Fibroblast of lung (primary cell): ENCODE measurements at regions not wholly inside any gene's neighbourhood (a gene's known extent, or its start where the extent isn't known, plus 50 kb on each side); places are given as distances from the start of the nearest gene placed in this dataset.

Experiments
- CTCF ChIP-seq, 2 donors: IDR thresholded peaks in 1 of 2; conservative IDR thresholded peaks in 1 of 2; 1 replicate in 1 of 2; 2 replicates in 1 of 2; pipeline ENCODE4 v1.5.1; 2011 to 2012; ENCODE audit warnings: low read length in 2 of 2, control low read depth in 1 of 2, inconsistent platforms in 1 of 2, low read depth in 1 of 2, mild to moderate bottlenecking in 1 of 2
- EZH2 ChIP-seq: IDR thresholded peaks from 2 replicates; pipeline ENCODE4 v1.5.1; 2012; ENCODE audit warnings: low read length, control low read depth, mild to moderate bottlenecking; ENCODE audit errors: missing control alignments

GRCh38 chr6:168773788-168774187 lies 332.8 kb downstream of the SMOC2 start:
- TF ChIP-seq CTCF (conservative IDR thresholded peaks at IDR 0.05 in 1 of 2, IDR thresholded peaks at IDR 0.05 in 1 of 2; ENCODE audit: low read depth in 1 of 2, low read length in 2 of 2) (no peak), EZH2 (no peak)
